ENCODE measurements at regions not wholly inside any gene's neighbourhood (a gene's known extent, or its start where the extent isn't known, plus 50 kb on each side); places are given as distances from the start of the nearest gene placed in this dataset.

DNA sequence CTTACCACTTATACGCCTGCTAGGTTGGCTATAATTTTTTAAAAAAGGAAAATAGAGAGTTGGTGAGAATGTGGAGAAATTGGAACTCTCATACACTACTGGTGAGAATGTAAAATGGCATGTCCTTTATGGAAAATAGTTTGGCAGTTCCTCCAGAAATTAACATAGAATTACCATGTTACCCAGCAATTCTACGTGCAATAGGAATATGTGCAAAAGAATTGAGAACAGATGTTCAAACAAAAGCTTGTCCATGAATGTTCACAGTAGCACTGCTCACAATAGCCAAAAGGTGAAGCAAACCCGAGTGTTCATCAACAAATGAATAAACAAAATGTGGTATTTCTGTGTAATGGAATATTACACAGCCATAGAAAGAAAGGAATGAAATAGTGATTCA lies 592.2 kb downstream of the DHX35 start:
- DNase-seq (ENCODE audit: low read depth) = no peak

DNA sequence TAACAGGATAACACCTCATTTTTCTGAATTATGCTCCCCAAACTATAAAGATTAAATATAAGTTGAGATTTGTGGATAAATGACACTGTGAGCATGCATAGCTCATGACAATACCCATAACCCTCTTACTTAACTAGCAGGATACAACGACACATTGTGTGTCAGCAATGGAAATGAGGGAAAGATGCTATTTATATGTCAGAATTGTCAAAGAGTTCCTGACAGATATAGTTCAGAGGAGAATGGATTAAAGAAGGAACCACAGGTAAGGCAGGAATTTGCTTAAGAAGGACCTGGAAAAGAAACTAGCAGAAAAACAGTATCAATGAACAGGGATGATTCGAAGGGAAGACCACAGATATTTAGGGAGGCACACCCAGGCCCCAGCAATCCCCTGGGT lies 591.0 kb downstream of the DHX35 start:
- no peak for DNase-seq (ENCODE audit: low read depth)

DNA sequence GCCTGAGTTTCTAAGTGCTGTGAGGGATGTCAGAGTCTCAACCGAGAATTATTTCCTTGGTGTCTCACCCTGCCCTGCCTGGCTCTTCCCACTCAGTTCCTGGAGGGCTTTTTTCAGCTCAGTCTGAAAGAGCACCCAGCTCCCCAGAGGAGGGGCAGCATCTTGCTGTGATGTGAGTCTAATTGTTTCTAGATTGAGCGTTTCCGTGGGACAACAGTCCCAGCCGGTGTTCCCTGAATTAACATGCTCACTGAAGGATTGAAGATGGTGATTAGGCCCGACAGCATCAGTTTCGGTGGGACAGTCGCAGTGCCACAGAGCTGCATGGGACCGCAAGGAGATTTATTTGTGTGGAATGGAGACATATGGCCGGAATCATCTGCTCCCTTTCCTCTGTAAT lies 587.6 kb downstream of the DHX35 start:
- DNase-seq (ENCODE audit: low read depth) = no peak

DNA sequence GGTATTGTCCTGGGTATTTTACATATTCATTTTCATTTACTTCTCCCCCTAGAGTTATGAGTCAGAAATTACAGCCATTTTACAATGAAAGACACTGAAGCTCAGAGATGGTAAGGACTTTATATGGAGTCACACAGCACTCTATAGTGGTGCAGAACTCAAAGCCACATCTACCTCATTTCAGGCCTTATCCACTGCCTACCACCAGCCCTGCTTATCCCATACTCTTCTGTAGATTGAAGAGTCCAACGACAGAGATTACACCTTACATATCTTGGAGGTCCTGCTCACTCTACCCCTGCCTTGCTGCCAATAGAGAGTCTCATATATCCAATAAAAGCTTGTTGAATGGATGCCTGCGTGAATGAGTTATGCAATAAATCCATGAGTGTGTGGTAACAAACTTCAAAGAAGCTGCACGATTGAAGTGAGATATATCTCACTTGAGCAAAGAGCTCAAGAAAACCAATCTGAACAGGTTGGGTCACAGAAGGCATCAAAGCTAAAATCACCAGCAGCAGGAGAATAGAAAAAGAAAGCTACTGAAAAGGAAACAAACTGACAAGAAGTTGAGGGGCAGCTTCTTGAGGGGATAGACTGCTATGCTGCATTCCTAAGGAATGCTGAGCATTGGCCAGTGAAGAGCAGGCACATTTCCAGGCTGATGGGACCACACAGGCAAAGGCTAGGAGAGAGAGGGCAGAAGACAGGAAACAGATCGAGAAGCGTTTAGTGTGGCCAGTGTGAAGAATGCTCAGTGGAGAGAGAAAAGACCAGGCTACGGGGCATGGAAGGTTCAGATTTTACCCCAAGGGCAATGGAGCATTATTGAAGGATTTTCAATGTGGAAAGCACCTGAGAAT lies 585.6 kb downstream of the DHX35 start:
- no peak for DNase-seq (ENCODE audit: low read depth)

DNA sequence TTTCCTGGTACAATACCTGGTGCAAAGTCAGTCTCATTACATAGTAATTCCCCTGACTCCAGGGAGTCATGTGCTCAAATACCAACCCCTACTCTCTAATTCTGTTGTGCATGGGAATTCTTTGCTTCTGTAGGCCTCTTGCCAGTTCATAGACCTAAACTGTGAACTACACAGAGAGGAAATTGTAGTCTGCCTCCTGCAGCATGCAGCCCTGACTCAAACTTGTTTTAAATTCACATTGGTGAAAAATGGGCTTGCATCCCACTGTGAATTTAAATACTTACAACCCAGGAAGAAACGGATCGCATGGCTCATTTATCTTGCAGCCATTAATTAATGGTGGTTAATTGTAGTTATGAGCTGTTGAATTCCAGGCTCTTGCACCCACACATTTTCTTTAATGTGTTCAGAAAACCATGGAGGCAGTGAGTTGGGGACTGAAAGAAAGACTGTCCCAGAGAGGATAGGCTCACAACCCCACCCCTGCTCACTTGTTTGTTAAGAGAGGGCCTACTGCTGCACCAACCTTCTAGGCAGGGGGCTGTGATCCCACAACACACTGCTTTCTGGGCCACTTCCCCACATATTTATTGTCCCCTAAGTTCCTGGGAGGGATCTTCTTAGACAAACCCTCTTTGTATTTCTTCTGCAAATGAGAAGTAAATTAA lies 579.1 kb downstream of the DHX35 start:
- no peak for DNase-seq (ENCODE audit: low read depth)

DNA sequence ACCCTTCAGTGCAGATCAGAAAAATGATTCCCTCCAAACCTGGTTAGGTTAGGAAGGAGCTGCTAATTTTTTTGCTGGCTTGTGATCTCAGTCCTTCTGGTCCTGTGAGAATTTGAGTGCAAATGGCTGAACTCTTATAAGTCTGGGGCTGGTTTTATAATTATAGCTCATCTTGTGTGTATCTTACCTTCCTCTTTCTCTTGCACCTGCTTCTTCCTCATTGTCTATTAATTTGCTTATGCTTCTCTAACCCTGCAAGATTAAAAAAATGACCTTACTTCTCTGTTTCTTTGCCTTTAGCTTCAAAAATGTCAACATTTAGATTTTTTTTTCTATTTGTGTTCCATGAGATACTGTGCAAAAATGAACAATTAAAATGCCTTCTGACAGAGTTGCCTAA lies 576.2 kb downstream of the DHX35 start:
- DNase-seq (ENCODE audit: low read depth) = no peak

DNA sequence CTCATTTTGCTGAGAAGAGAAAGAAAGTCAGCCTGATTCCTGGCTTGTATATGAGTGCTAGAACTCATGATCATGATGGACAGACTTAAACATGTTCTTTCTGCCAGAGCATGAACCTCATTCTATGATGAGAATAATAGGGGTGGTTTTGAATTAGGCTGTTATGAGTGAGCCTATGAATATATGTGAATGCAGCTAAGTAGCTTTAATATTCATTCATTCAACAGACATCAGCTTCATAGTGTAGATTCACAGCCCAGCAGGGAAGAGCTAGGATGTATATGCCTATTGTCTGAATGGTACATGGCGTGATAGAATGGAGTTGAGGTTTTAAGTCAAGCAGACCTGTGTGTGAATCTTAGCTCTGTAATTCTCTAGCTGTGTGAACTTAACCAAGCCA lies 573.2 kb downstream of the DHX35 start:
- DNase-seq (ENCODE audit: low read depth) = no peak

DNA sequence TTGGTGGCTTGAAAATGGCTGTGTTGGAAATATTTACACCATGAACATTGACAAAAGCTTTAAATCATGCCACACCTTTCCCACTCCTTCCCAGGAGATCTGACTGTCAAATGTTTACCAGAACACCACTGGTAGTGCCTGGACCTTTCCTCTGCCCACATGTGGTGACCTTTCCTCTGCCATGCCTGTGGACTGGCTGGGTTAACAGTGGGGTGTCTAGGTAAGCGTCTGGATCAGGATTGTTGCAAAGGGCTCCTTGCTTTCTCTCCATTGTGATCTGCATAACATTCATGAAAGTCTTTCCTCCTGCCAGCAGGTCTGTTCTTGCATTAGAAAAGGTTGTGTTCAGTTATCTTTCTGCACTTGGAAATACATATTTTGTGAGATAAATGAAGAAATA lies 572.7 kb downstream of the DHX35 start:
- no peak for DNase-seq (ENCODE audit: low read depth)

DNA sequence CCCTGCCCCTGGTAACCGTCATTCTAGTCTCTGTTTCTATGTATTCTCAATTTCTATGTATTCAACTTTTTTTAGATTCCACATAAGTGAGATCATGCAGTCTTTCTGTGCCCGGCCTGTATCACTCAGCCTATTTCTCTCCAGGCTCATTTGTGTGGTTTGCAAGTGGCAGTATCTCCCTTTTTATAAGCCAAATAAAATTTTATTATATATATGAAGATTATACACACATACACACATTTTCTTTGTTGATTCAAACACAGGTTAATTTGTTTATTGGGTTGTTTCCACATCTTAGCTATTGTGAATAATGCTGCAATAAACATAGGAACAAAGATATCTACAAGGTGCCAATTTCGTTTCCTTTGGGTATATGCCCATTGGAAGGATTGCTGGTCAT lies 571.7 kb downstream of the DHX35 start:
- DNase-seq (ENCODE audit: low read depth) = no peak

DNA sequence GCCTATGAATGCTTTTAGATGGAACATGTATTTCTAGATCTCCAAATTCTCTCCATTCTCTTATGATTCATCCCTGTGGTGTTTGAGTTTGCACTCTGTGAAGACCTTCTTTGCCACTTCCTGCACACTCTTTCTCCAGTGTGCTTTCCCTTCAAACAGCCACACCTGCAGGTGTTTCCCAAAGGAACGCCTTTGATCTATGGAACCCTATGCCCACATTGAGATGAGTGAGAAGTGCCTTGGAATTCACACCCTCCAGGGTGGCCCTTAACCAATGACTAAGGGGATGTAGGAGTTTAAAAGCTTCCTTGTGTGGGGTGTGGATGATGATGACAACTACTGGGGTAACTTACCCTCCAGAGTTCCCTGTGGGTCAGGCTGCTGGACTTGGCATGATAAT lies 570.1 kb downstream of the DHX35 start:
- no peak for DNase-seq (ENCODE audit: low read depth)

DNA sequence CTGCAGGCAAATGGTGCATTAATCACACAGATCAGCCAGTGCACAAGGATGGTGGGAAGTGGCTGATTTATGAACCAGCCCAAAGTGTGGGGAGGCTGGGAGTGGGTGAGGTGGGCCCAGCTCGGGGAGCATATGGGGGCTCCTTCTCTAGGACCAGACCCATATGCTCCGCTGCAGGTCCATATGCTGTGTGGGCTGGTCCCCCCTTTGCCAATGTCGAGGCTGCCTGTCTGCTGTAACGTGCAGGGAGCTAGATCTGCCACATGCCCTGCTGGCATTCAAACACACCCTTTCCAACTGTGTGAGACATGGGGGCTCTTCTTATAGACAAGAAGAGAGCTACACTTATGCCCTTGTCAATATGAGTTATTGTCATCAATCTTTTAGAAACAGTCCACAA lies 566.3 kb downstream of the DHX35 start:
- DNase-seq (ENCODE audit: low read depth) = no peak

DNA sequence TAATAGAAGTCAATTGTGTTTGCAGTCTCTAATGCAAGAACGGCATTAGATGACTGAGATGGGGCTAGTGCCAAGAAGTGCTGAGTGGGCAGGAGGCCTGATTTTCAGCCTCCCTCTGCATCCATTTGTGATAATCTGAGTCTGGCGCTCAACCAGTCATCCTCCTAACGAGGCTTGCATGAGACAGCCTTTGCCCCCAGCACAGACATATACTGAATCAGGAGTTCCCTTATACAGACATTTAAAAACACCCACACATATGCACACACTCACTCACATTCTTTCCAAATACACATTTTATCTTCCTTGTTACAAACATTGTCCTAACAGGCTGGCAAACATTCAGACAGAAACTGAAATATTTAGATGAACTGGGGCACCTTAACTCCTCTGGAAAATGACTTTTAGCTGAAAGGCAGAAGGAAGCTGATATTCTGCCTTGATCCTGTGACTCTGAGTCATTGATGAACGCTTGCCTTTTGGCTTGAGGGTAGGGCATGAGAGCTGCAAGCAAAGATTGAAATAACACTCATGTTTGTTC lies 562.3 kb downstream of the DHX35 start:
- no peak for DNase-seq (ENCODE audit: low read depth)

DNA sequence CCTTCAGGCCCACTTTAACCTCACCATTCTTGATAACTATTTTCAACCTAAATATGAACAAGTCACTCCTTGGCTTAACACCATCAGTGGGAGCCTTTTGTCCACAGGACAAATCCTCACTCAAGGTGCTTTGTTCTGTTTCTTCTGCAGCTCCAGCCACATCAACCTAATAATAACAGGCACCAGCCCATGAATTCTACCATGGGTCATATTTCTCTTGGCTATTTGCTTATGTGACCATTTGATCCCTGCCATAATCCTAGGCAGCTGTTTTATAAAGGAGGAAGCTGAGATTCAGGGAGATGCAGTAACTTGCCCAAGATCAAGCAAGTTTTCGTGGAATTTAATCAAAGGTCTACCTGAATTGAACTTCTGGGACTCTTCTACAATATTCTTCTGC lies 561.3 kb downstream of the DHX35 start:
- DNase-seq (ENCODE audit: low read depth) = no peak

DNA sequence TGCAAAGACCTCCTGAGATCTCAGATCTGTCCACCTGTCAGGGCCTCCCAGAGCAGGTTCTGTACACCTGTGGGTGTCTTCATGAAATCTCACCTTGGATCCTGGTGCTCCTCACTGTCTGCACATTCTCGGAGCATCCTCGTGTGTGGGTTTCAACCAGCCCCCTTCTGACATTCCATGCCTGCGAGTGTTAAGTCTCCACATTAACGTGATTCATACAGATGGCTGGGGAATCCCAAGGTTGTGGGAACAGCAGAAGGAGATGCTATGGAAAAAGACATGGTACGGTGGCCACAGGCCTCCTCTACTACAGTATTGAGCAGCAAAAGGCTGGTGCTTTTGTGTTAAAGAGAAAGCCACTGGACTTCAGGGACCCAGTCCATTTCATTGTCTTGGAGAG lies 556.5 kb downstream of the DHX35 start:
- no peak for DNase-seq (ENCODE audit: low read depth)

DNA sequence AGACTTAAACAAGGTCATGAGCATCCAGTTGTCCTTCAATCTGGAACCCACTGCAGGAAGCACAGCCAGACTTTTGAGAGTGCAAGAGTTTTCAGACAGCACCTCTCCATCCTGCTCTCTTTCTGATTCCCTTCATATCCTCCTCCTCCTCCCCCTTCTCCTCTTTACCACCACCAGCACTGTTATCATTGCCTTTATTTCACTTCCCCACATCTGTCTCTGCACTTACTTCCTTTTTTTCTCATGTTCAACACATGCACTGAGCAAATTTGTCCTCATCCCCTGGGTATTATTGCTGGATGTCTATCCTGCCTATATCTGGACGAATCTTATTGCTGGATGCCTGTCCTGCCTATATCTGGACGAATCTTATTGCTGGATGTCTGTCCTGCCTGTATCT lies 554.8 kb downstream of the DHX35 start:
- DNase-seq (ENCODE audit: low read depth) = no peak

DNA sequence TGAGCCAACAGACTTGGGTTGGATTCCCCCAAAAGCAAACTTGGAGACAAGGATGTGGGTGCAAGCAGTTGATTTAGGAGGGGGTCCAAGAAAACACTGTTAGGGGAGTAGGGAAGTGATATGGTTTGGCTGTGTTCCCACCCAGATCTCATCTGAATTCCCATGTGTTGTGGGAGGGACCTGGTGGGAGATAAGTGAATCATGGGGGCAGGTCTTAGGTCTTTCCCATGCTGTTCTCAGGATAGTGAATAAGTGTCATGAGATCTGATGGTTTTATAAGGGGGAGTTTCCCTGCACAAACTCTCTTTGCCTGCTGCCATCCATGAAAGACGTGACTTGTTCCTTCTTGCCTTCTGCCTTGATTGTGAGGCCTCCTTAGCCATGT lies 542.6 kb downstream of the DHX35 start:
- DNase-seq (ENCODE audit: low read depth) = no peak

DNA sequence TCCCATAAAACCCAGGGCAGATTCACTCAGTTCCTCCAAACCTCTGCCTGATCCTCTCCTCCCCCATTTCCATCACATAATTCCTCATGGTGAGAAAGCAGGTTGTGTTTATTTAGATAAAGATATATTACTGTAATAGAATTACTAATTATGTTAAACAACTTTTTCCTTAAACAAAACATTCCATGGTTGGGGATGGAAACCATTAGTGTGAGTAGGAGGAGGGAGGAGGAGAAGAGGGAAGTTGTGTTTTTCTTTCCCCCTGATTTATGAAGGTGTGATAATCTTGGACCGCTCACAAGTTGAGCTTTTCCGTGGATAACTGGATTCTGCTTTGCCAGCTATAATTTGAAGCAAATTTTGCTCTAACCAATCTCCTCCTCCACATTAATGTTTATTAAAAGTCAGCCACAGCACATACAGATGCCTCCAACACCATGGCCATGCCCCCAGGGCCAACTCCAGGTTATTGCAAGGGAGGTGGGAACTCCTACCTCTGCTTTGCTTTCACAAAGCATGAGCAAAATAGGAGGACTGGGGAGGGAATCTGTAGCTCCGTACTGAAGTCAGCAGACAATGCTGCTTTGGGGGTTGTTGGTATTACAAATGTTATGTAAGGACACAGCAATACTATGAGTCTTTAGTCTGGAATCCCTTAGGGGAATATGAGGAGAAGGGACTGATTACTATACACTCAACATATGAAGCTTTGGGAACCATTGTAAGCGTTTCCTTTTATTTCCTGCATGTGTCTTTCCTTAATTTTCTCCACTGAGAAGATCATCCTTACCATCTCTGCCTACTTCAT lies 542.0 kb downstream of the DHX35 start:
- DNase-seq (ENCODE audit: low read depth) = no peak

DNA sequence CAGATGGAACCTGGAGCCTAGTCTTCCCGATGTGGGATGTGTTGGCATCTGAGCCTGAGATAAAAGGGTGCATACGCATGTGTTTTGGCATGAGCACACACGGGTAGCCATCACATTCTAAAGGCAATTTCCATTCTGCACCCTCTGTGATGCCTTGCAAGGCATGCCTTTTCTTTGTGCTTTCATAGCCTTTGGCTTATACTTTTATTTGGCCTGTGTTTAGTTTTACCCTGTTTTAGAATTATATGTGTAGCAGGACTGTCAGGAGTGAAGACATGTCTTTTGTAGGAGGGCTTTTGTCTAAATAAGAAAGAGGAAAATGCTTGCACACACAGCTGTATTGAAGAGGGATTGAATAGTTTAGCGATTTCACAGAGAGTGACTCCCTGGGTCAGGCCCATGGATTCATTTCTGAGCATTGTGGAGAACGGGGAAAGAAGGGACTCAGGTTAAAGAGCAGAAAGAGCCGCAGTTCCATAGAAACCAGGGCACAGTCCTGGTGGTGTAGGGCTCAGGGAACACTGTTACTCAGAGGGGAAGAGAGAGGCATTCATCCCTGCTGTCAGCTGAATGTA lies 530.2 kb downstream of the DHX35 start:
- DNase-seq (ENCODE audit: low read depth) = no peak

DNA sequence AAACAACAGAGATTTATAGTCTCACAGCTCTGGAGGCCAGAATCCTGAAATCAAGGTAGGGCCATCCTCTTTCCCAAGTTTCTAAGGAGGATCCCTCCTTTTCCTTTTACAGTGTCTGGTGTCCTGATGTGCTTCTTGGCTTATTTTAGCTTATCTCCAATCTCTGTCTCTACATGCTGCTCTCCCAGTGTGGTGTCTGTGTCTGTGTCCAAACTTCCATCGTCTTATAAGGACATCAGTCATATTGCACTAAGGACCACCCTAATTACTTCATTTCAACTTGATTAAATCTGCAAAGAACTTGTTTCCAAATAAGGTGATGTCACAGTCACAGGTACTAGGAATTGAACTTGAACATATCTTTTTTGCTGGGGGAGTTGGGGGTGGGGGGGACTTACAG lies 529.6 kb downstream of the DHX35 start:
- no peak for DNase-seq (ENCODE audit: low read depth)

DNA sequence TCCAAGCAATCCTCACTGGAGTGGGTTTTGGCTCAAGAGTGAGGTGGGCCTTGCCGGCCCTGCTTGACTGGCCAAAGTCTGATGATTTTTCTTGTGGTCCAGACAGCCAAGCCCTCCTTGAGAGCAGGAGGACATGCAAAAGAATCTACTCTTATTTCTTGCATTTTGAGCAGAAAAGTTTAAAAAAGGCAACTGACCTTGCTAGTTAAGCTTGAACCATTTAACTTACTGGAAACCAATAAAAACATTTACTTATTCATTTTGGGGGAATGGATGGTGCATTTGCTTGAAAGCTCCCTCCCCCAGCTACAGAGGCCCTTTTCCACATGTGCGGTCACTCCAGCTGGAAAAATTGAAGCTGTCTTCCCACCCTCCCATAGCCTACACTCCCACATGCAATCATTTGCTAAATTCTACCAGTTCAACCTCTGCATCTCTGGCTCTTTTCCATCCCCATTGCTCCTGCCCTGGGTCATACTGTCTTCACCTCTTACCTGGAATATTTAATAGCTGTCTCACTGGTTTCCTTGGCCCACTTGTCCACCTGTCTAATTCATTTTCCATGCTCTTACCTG lies 527.9 kb downstream of the DHX35 start:
- no peak for DNase-seq (ENCODE audit: low read depth)

DNA sequence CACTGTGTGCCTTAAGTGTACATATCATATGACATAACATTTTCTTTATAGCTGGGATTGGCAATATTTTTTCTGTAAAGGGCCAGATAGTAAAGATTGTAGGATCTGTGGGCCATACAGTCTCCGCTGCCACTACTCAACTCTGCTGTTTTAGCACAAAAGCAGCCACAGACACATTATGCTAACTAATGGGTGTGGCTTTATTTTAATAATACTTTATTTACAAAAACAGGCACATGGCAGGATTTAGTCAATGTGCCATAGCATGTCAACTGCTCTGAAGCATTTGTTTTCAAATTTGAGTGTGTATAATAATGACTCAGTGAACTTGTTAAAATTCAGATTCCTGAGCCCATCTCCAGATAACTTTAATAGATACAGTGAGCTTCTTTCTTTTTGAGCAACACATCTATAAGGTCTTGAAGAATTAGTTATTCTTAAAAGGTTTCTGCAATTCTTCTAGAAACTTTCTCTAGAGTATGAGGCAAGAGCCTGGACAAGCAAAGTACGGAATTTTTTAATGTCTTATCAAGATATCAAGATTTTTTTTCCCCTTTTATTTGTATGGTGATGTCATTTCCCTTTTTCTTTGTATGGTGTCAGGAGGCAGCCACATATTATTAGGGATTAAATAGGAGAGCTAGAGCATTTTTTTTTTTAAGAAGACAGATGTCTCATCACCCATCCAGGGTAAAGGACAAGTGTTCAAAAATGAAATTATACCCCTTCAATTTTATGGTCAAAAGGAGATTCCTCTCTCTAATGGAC lies 518.3 kb downstream of the DHX35 start:
- DNase-seq (ENCODE audit: low read depth) = no peak

All from amniotic epithelial cell (primary cell).